T-helper 1 cell (primary cell): ENCODE measurements at regions not wholly inside any gene's neighbourhood (a gene's known extent, or its start where the extent isn't known, plus 50 kb on each side); places are given as distances from the start of the nearest gene placed in this dataset.
"Not testable (repeated sequence)": the region's sequence is repeated elsewhere in the genome, so short reads cannot be mapped to it uniquely, and the experiment has no call there.

ENCODE experiments used
- DNase-seq, 5 donors: peaks; one replicate each; pipeline ENCODE4 v3.0.0-alpha.2; 2012 to 2020

DNA sequence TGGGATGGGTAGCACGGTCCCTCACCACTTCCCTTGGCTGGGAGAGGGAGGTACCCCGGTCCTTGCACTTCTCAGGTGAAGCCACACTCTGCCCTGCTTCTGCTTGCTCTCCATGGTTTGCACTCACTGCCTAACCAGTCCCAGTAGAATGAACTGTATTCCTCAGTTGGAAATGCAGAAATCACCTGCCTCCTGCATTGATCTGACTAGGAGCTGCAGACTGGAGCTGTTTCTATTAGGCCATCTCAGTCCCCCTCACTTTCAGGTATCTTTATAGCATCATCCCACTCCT, 264.9 kb downstream of the ZWINT start:
- no peak for DNase-seq

DNA sequence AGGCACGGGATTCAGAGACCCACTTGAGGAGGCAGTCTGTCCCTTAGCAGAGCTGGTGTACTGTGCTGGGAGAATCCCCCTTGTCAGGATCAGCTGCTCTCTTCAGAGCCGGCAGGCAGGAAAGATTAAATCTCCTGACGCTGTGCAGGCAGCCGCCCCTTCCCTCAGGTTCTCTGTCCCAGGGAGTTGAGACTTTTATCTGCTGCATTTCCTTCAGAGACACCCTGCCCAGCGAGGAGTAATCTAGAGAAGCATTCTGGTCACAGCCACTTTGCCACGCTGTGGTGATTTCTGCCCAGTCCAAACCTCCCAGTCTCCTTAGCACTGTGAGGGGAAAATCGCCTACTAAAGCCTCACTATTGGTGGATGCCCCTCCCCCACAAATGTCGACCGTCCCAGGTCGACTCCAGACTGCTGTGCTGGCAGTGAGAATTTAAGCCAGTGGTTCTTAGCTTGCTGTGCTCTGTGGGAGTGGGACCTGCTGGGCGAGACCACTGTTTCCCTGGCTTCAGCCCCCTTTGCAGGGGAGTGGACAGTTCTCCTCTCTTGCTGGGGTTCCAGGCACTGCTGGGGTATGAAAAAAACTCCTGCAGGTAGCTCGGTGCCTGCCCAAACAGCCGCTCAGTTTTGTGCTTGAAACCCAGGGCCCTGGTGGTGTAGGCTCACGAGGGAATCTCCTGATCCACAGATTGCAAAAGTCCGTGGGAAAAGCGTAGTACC, 265.4 kb downstream of the ZWINT start:
- DNase-seq: no peak

DNA sequence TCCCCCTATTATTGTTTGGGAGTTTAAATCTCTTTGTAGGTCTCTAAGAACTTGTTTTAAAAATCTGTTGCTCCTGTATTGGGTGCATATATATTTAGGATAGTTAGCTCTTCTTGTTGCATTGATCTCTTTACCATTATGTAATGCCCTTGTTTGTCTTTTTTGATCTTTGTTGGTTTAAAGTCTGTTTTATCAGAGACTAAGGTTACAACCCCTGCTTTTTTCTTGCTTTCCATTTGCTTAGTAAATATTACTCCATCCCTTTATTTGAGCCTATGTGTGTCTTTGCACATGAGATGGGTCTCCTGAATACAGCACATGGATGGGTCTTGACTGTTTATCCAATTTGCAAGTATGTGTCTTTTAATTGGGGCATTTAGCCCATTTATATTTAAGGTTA, 267.4 kb downstream of the ZWINT start:
- DNase-seq: not testable (repeated sequence)

DNA sequence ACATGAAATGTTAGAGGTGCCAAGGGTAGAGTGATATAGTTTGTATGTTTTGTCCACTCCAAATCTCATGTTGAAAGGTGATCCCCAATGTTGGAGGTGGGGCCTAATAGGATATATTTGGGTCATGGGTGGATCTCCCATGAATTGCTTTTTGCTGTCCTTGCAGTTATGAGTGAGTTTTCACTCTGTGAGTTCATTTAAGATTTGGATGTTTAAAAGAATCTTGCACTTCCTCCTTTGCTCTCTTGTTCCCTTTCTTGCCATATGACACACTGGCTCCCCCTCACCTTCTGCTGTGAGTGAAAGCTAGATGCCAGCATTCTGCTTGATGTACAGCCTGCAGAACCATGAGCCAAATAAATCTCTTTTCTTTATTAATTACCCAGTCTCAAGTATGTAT, 269.2 kb downstream of the ZWINT start:
- DNase-seq: no peak

DNA sequence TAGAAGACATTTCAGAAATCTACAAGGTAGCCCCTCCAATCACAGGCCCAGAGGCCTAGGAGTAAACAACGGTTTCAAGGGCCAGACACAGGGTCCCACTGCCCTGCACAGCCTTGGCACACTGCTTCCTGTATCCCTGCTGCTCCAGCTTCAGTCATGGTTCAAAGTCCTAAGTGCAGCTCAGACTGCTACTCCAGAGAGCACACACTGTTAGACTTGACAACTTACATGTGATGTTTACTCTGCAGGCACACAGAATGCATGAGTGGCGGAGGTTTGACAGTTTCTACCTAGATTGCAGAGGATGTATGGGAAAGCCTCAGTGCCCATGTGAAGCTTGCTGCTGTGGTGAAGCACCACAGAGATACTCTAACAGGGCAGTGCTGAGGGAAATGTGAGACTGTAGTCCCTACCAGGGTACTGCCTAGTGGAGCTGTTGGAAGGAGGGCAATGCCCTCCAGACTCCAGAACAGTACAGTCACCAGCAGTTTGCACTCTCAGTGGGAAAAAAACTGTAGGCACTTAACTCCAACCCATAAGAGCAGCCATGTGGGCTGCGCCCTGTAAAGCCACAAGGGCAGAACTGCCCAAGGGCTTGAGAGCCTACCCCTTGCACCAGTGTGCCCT, 270.0 kb downstream of the ZWINT start:
- DNase-seq: no peak

DNA sequence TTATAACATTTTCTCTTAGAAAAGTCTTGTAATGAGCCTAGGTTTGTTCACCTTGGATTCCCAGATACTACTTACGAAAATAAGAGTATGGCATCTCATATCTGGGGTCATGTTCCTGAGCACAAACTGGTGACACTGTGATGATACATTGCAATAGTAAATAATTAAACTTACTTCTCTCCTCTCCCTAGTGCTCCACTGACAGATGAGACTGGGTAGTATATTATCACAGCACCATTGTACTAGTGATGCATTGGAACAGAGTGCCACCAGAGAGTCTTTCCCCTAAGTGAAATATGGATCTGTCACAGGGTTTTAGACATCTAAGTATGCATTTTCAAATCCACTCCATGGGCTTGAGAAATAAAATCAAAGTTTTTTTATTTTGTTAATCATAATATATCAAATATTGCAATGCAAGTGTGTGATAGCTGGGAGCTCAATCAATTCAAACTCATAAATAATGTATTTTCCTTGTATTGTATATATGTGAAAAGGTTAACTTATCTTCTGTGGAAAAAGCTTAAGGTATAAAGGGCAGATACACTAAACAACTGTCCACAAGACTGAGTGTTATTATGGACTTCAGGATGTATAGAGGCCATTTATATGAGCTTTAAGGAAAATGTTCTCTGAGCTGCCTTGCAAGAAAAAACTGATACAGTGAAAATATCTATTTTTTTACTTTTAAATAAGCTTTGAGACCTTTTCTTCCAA, 275.5 kb downstream of the ZWINT start:
- no peak for DNase-seq

DNA sequence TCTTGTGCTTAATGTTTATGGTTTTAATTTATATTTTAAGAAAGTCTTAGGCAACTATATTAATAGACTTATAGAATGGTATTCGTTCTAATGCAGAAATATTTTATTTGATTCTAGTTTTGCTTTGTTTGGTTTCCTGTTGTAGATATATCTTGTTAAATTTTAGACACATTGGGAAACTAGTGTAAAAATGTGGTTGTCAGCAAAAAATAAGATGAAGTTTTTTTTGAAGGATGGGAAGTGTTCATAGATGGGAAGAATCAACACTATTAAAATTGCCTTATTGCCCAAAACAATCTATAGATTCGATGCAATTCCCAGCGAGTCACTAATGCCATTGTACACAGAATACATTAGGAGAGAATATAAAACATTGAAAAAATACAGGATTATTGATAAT, 278.9 kb downstream of the ZWINT start:
- DNase-seq: no peak

DNA sequence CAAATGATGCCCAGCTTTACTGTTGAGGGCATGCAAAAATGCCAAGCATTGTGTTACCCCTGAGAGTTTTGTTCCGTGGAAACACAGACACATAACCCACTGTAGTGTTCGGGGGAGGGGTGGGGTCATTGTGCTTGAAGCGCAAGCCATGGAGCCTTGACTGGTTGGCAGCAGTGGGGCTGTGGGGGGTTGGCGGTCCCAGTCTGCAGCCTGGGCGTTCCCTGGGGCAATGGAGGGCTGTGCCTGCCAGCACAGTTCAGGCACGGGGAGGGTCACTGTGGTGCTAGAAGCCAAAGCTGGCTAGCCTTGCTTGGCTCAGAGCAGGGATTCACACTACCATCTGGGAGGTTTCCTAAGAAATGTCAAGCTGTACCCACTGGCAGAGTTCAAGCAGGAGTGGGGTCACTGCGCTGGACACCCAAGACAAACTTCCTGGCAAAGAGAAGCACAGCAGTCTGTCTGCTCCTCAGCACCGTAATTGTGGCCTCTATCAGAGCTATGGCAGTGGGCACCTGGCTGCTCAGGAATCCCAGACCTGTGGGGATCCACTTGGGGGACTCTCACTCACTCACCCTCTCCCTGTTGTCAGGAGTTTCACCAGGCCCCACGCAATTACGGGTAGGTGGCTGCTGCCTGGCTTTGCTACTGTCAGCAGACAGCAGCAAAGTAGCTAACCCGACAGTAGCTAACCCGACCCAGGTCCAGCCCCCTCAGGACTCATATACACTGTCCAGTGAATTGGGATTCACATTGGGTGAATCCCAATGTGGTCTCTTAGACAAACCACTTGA, 292.4 kb downstream of the ZWINT start:
- no peak for DNase-seq

DNA sequence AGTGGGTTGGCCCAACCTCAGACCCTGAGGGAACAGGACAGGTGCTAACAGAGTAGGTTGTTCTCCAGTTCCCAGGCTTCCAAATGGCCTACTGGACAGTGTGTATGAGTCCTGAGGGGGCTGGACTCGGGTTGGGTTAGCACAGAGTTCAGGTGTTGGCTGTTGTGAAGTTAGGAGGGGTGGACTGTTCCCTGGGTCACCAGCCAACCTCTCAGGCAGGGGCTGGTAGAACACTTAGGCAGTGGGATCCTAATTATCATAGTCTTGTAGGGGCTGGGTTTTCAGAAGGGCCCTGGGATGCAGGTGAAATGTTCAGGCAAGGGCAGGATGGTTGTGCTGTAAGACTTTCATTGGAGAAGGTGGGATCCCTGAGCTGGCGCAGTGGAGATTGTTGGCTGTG, 293.0 kb downstream of the ZWINT start:
- DNase-seq: no peak

DNA sequence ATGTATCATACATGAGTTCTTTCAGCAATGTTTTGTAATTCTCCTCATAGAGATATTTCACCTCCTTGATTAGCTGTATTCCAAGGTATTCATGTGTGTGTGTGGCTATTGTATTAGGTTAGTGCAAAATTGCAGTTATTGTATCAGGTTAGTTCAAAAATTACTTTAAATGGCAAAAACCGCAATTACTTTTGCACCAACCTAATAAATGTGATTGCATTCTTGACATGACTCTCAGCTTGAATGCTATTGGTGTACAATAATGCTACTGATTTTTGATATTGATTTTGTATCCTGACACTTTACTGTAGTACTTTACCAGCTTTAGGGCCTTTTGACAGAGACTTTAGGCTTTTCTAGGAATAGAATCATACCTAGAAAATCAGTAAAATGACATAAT, 297.4 kb downstream of the ZWINT start:
- no peak for DNase-seq

DNA sequence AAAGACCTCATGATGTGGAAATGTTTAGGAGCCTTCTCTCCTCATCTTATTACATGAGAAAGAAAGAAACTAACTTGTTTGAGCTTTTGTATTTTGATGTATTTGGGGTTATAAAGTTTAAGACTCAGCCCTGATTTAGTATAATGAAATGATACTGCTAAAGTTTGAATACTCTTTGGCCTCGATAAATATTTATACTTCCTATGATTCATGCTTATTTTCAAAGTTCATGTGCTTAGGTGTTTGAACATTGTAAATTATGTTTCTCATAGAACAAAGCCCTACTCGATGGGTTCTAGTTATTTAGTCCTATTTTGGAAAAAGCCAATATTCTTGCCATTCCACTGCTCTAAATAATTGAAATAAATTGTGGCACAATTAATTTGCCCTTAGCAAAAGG, 303.2 kb downstream of the ZWINT start:
- no peak for DNase-seq

DNA sequence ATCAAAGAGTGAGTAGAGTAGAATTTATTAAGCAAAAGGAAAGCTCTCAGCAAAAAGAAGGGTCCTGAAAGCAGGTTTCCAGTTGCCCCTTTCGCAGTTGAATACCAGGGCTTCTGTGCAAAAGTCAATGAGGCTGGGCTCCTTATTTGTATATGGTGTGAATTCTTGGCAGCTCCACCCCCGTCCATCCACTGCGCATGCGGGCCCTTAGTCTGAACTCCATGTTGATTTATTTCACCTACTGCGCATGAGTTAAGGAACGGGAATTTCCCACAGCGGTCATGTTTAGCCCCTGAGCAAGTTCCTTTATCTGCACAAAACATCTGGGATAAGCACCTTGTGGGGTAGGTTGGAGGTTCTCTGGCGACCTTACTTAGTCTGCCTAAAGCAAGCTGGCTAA, 325.6 kb downstream of the ZWINT start:
- DNase-seq: no peak

DNA sequence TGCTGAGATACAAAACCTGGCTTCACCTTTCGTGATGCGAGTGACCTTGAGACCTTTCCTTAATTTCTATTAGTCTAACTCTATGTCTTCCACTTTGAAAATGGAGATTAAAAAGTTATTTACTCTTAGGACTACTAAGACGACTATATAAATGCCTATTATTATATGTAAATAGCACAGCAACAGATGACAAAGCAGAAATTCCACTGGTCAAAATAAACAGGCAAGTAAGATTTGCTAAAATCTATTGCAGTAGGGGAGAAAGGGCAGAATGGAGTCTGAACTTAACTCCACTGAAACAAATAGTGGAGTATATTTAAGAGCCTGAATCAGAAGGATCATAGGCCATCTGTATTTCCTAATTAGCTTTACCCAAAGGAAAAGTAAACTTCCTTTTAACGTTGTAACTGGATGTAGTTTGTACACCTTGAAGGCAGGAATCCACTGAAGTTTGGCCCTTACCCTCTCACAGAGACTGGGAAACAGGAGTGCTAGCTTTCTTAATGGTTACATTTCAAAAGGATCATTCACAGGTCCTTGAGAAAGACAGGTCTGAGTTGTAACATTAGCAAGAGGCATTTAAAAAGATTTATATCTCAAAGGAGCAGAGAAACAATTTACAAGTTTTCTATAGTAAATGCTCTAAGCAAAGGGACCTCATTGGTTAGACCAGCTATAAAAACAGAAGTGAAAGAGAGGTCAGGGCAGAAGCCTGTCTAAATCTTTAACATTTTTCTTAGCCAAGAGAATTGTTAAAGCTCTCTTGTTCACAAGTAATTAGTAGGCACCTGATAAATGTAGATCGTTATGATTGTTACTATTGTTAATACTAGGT, 332.5 kb downstream of the ZWINT start:
- DNase-seq: no peak

DNA sequence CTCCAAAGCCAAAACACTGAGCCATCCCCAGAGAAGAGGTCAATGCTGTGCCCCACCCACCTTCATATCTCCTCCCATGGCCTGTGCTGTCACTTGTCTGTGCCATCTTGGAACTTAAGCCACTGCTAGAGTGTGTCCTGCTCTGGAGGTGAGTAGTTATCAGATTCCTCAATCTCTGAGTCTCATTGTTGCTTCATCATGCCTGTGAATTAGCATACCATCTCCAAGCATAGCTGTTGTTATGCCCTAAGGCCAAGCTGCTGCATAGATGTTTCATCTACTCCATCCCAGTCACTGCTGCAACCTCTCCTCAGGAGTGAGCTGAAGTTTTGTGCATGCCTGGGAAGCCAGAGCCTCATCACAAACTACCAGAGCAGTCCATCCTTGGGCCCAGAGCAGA, 349.0 kb downstream of the ZWINT start:
- no peak for DNase-seq

DNA sequence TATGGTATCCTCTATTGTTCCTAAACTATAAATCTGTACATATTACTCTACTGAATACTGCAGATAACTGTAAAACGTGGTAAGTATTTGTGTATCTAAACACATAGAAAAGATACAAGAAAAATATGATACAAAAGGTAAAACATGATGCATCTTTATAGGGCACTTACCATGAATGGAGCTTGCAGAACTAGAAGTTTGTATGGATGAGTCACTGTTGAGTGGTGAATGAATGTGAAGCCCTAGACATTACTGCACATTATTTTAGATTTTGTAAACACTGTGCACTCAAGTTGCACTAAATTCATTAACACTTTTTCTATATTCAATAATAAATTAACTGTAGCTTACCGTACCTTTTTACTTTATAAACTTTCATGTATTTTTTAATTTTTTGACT, 357.5 kb downstream of the ZWINT start:
- DNase-seq: no peak

DNA sequence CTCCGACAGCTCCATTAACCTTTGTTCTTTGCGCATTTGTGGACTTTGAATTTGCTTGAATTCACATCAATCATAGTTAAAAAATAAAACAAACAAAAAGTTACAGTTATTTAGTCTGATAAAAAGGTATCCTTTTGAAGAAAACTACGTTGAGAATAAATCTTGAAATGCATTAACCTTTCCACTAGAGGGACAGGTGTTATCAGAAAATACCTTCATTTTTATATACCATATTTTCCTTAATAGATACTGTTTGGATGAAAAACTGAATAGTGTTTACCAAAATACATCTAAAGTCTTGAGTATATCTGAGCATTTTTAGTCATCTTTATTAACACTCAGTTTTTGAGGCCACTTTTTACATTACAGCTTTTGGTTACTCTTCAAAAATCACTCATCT, 371.9 kb downstream of the ZWINT start:
- DNase-seq: no peak

DNA sequence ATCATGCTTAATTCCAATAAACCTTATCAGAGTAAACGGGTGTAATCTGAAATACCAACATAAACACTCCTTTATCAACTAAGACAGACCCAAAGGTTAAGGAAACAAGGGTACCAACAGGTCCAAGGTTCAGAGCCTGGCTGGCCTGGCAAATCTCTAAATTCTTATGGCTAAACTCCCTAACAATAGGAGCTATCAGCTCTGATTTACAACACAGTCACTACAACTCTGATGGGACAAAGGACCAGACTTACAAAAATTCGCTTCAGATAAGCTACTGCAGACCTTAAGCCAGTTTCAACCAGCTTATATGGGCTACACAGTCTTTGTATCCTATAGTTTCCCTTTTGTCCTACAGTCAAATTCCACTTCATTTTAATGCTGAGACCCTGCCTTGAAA, 381.9 kb downstream of the ZWINT start:
- DNase-seq: no peak

DNA sequence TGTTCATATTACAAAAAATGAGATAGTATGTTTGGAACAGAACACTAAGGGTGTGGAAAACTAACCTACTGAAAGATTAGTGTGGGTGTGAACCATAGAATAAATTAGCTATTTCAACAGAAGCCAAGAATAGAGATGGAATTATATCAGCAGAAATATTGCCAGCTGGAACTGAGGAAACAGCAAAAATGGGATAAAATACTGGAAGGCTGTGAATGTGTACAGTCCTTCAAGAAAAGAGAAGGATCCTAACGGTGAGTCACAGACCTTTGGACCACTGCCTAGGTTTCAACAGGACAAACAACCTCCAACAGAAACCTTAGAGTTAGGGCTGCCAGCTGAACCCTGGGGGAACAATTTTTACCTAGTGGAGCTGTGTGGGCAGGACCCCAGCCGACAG, 395.0 kb downstream of the ZWINT start:
- DNase-seq: no peak

DNA sequence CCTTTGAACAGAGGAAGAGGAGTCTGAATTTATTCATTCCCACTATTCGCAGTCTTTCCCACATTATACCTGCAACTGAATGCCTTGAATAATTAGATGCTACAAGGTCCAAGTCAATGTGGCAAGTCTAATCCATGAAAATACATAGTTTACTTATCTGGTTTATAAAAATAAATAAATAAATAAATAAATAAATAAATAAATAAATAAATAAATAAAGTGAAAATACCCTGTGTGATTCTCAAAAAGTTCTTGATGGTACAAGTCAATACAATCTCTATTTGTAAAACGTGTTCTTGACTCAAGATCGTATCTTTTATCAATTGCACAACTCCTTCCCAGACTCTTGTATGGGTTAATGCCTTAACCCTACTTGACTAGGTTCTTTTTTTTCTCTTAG, 417.7 kb downstream of the ZWINT start:
- DNase-seq: no peak

DNA sequence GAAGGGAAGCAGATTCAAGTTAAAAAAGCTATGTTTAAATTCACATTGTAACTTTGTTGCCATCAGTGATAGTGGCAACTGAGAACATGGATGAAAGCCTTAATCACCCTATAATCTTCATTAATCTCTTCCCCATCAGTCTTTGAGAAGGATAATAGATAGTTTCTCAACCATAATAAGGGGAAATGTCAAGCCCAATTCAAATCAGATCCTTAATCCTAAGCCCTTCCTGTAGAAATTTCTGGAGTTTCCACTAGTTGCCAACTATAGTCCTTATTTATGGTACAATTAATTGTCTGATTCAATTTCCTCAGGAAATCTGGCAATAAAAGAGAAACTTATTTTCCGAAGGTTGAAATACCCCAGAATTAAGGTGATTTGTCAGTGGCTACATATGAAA, 431.8 kb downstream of the ZWINT start:
- no peak for DNase-seq

DNA sequence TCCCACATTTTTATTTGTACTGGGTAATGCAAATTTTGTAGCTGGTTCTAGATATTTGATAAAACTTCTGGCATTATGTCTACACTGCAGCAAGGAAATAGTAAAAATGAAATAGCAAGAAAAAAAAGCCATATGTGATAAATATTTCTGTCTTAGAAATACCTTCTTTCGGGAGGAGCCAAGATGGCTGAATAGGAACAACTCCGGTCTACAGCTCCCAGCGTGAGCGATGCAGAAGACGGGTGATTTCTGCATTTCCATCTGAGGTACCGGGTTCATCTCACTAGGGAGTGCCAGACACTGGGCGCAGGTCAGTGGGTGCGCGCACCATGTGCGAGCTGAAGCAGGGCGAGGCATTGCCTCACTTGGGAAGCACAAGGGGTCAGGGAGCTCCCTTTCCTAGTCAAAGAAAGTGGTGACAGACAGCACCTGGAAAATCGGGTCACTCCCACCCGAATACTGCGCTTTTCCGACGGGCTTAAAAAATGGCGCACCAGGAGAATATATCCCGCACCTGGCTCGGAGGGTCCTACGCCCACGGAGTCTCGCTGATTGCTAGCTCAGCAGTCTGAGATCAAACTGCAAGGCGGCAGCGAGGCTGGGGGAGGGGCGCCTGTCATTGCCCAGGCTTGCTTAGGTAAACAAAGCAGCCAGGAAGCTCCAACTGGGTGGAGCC, 461.4 kb downstream of the ZWINT start:
- not testable (repeated sequence) for DNase-seq

DNA sequence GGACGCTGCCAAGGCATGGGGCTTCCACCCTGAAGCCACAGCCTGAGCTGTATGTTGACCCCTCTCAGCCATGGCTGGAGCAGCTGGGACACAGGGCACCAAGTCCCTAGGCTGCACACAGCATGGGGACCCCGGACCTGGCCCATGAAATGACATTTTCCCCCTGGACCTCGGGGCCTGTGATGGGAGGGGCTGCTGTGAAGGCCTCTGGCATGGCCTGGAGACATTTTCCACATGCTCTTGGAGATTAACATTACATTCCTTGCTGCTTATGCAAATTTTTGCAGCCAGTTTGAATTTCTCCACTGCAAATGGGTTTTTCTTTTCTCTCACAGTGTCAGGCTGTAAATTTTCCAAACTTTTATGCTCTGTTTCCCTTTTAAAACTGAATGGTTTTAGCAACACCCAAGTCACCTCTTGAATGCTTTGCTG, 463.6 kb downstream of the ZWINT start:
- no peak for DNase-seq
